ENCODE measurements at regions not wholly inside any gene's neighbourhood (a gene's known extent, or its start where the extent isn't known, plus 50 kb on each side); places are given as distances from the start of the nearest gene placed in this dataset.
"Not testable (repeated sequence)": the region's sequence is repeated elsewhere in the genome, so short reads cannot be mapped to it uniquely, and the experiment has no call there.

GRCh38 chr2:187081461-187081860 lies 232.5 kb upstream of the ZSWIM2 start:
- POLR2A ChIA-PET, result no interaction called here

GRCh38 chr2:187079901-187080300 lies 230.9 kb upstream of the ZSWIM2 start:
- ChIA-PET POLR2A (no interaction called here), CTCF (no interaction called here)

More at GRCh38 chr2:187081461-187081860, 232.5 kb upstream of the ZSWIM2 start:
- CTCF ChIA-PET, result no interaction called here

GRCh38 chr2:187078297-187078696 lies 229.3 kb upstream of the ZSWIM2 start:
- CTCF ChIA-PET, result no interaction called here
- POLR2A ChIA-PET, result no interaction called here

- ChIA-PET POLR2A (no interaction called here), CTCF (no interaction called here)
These were observed 226.7 kb upstream of the ZSWIM2 start for GRCh38 chr2:187075671-187076070.

- CTCF ChIA-PET, result no interaction called here
- POLR2A ChIA-PET, result no interaction called here
These were observed 226.2 kb upstream of the ZSWIM2 start for GRCh38 chr2:187075199-187075635.

GRCh38 chr2:187058198-187058597 lies 209.2 kb upstream of the ZSWIM2 start:
- ChIA-PET POLR2A (no interaction called here), CTCF (no interaction called here)

GRCh38 chr2:187057466-187057865 lies 208.5 kb upstream of the ZSWIM2 start:
- CTCF ChIA-PET, result interaction anchor here (0.6 kb wide), 1 partner anchor 1780 kb away, joined by 3 read pairs; no protein-coding TSS in a partner anchor

GRCh38 chr2:187056416-187057334 lies 207.7 kb upstream of the ZSWIM2 start:
- ChIA-PET POLR2A (no interaction called here), CTCF (interaction anchor here (0.6 kb wide), 1 partner anchor 1779 kb away, joined by 3 read pairs; no protein-coding TSS in a partner anchor)

More at GRCh38 chr2:187057466-187057865, 208.5 kb upstream of the ZSWIM2 start:
- POLR2A ChIA-PET, result no interaction called here

- ChIA-PET POLR2A (no interaction called here), CTCF (no interaction called here)
These were observed 206.5 kb upstream of the ZSWIM2 start for GRCh38 chr2:187055463-187055862.

GRCh38 chr2:187054501-187055319 lies 205.7 kb upstream of the ZSWIM2 start:
- CTCF ChIA-PET, result no interaction called here
- POLR2A ChIA-PET, result no interaction called here

- CTCF ChIA-PET, result no interaction called here
- POLR2A ChIA-PET, result no interaction called here
These were observed 202.4 kb upstream of the ZSWIM2 start for GRCh38 chr2:187051350-187051749.

- ChIA-PET CTCF (no interaction called here), POLR2A (no interaction called here)
These were observed 201.5 kb upstream of the ZSWIM2 start for GRCh38 chr2:187050409-187050998.

- ChIA-PET POLR2A (no interaction called here), CTCF (no interaction called here)
These were observed 188.3 kb upstream of the ZSWIM2 start for GRCh38 chr2:187037310-187037709.

- CTCF ChIA-PET, result no interaction called here
These were observed 185.5 kb upstream of the ZSWIM2 start for GRCh38 chr2:187034434-187034833.

GRCh38 chr2:187024739-187025138 lies 175.8 kb upstream of the ZSWIM2 start:
- CTCF ChIA-PET, result interaction anchor here (0.6 kb wide), 1 partner anchor 20 kb away, joined by 3 read pairs; no protein-coding TSS in a partner anchor
- POLR2A ChIA-PET, result no interaction called here

More at GRCh38 chr2:187034434-187034833, 185.5 kb upstream of the ZSWIM2 start:
- POLR2A ChIA-PET, result no interaction called here

- POLR2A ChIA-PET, CTCF ChIA-PET: not testable (repeated sequence)
These were observed 175.0 kb upstream of the ZSWIM2 start for GRCh38 chr2:187023996-187024395.

- ChIA-PET POLR2A (no interaction called here), CTCF (no interaction called here)
These were observed 168.5 kb upstream of the ZSWIM2 start for GRCh38 chr2:187017438-187017837.

GRCh38 chr2:187013058-187013457 lies 164.1 kb upstream of the ZSWIM2 start:
- POLR2A ChIA-PET, result no interaction called here
- CTCF ChIA-PET, result no interaction called here

GRCh38 chr2:187011206-187011832 lies 162.3 kb upstream of the ZSWIM2 start:
- ChIA-PET CTCF (no interaction called here), POLR2A (no interaction called here)
